ENCODE measurements at regions not wholly inside any gene's neighbourhood (a gene's known extent, or its start where the extent isn't known, plus 50 kb on each side); places are given as distances from the start of the nearest gene placed in this dataset.
"Not testable (repeated sequence)": the region's sequence is repeated elsewhere in the genome, so short reads cannot be mapped to it uniquely, and the experiment has no call there.

DNA sequence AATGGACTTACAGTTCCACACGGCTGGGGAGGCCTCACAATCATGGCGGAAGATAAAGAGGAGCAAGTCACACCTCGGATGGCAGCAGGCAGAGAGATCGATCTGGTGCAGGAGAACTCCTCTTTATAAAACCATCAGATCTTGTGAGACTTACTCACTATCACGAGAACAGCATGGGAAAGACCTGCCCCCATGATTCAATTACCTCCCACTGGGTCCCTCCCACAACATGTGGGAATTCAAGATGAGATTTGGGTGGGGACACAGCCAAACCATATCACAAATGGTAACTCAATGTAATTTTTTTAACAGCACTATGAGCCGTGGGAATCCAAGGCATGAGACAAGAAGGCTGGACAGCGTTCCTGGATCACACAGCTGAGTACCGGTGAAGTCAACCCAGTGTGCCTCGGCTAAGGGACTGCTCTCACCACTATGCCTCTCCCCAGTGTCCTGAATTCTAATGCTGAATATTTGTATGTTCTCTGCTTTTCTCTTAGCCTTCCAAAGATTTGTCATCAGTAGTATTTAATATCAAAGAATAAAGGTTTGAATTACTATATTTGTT is 84.3 kb downstream of the IRS2 start:
- not testable (repeated sequence) for H3K27ac ChIP-seq

- TF ChIP-seq CTCF (conservative IDR thresholded peaks at IDR 0.05) = no peak
- no peak for TF ChIP-seq ZFX (IDR thresholded peaks at IDR 0.05)
- H3K27ac ChIP-seq = no peak overlapping the region
Measured at GRCh38 chr13:109700176-109700575, 86.2 kb downstream of the IRS2 start.

DNA sequence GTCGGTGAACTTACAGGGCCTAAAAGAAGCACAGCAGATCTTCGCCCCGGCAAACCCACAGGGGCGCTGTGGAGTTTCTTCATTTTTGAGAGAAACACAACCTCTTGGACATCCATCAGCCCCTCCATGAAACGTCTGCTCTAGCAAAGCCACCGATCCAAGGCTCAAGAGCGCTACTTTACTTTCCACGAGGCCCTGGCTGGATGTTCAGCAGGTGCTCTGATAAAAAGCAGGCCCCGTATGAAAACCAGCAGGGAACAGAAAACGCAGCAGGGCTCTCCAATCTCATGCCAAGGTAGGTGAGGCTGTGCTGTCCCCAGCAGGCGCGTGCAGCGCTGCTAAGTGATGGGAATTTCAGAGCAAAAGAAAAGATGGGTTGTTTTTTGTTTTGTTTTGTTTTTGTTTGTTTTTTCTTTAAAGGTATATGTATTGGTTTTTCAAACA is 86.7 kb downstream of the IRS2 start:
- H3K27ac ChIP-seq = no peak overlapping the region

GRCh38 chr13:109698779-109699178 is 87.6 kb downstream of the IRS2 start:
- TF ChIP-seq CTCF (conservative IDR thresholded peaks at IDR 0.05) (no peak), ZFX (IDR thresholded peaks at IDR 0.05) (no peak)
- H3K27ac ChIP-seq = no peak overlapping the region

More for the DNA sequence above, 86.7 kb downstream of the IRS2 start:
- TF ChIP-seq ZFX (IDR thresholded peaks at IDR 0.05) (no peak), CTCF (conservative IDR thresholded peaks at IDR 0.05) (no peak)

DNA sequence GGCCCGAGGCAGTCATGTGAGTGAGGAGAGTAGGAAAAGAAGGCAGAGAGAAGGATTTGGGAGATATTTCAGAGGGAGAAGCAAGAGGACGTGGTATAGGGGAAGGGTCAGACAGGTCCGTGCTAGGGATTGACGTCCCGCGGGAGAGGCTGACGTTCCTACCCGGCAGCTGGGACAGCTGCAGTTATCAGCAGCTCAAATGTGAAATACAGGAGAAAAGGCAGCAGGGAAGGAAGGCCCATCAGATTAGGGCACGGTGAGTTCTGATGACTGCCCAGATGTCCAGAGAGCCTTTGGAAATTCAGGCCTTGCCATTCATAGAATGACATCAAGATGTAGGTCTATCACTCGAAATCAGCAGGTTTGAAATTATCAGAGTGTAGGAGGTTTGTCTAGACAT is 88.4 kb downstream of the IRS2 start:
- no peak overlapping the region for H3K27ac ChIP-seq

GRCh38 chr13:109695402-109696190 is 90.8 kb downstream of the IRS2 start:
- no peak overlapping the region for H3K27ac ChIP-seq
- no peak for TF ChIP-seq ZFX (IDR thresholded peaks at IDR 0.05)

More for the DNA sequence above, 88.4 kb downstream of the IRS2 start:
- TF ChIP-seq CTCF (conservative IDR thresholded peaks at IDR 0.05) = no peak
- TF ChIP-seq ZFX (IDR thresholded peaks at IDR 0.05) = no peak

GRCh38 chr13:109694972-109695371 is 91.4 kb downstream of the IRS2 start:
- TF ChIP-seq CTCF (conservative IDR thresholded peaks at IDR 0.05) (no peak), ZFX (IDR thresholded peaks at IDR 0.05) (no peak)
- H3K27ac ChIP-seq = no peak overlapping the region

DNA sequence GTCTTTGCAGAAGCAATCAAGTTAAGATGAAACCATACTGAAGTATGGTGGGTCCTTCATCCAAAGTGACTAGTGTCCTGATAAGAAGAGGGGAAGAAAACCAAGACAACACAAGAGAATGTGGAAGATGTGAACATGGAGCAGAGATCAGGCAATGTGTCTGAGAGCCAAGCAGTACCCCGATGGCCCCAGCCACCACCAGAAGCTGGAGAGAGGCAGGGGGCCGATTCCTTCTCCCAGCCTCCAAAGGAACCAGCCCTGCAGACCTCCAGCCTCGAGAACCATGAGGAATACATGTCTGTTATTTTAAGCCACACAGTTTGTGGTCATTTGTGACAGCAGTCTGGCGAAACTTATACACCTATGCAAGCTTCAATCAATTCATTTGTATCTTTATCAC is 93.2 kb downstream of the IRS2 start:
- no peak for TF ChIP-seq ZFX (IDR thresholded peaks at IDR 0.05)
- TF ChIP-seq CTCF (conservative IDR thresholded peaks at IDR 0.05) = no peak
- H3K27ac ChIP-seq = no peak overlapping the region
